Dedifferentiated amniotic fluid mesenchymal stem cell (primary cell): ENCODE measurements at regions not wholly inside any gene's neighbourhood (a gene's known extent, or its start where the extent isn't known, plus 50 kb on each side); places are given as distances from the start of the nearest gene placed in this dataset.
"Not testable (repeated sequence)": the region's sequence is repeated elsewhere in the genome, so short reads cannot be mapped to it uniquely, and the experiment has no call there.

Experiments
- DNase-seq: peaks from one replicate; pipeline ENCODE4 v3.0.0-alpha.2; 2016; ENCODE audit errors: extremely low spot score

DNA sequence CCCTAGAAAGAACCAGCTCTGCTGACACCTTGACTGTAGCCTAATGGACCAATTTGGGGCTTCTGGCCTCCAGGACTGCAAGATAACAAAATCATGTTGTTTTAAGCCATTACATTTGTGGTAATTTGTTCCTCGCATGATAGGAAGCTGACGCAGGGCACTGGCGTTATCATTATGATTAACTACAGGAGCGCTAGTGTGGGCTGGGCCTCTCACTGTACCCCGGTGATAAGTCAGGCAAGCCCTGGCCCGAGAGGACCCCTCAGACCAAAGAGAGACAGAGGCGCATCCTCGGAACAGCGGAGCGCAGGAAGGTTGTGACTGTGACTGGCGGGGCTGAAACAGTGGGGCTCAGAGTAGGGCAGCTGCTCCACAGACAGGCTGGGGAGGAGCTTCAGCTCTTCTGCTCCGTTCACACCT is 150.3 kb upstream of the CHST15 start:
- no peak for DNase-seq

DNA sequence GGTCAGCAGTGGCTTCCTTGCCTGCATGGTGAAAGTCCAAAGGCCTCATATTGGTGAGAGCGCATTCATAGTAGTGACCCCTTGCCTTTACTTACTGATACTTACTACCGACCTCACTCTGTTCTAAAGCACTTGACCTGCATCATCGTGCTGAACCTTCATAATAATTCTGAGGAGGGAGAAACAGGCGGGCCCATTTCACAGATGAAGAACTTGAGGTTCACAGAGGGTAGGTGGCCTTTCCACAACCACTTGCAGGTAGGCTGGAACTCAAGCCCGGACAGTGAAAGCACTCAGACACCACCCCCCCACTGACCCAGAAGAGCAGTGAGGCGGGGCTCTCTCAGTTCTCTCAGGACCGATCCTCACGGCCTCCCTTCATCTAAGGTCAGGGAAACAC is 149.4 kb upstream of the CHST15 start:
- DNase-seq, result no peak

- no peak for DNase-seq
Measured at GRCh38 chr10:124242365-124242764, 149.0 kb upstream of the CHST15 start.

GRCh38 chr10:124241510-124241909 is 148.1 kb upstream of the CHST15 start:
- not testable (repeated sequence) for DNase-seq

- DNase-seq, result no peak
Measured at GRCh38 chr10:124240839-124241291, 147.5 kb upstream of the CHST15 start.

- DNase-seq, result no peak
Measured at GRCh38 chr10:124239696-124240095, 146.3 kb upstream of the CHST15 start.

DNA sequence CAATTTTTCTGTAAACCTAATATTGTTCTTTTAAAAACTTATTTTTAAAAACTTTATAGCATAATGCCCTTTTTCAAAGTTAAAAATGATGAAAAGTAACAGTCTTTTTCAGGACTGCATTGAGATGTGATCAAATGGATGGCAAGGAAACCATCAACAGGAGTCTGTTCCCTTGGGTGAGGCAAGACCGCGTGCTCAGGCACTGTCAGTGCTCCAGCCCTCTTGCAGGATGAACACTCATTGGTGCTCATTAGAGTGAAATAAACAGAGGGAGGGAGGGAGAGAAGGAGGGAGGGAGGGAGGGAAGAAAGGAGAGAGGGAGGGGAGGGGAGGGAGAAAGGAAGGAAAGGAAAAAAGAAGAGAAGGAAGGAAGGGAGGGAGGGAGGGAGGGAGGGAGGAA is 145.7 kb upstream of the CHST15 start:
- no peak for DNase-seq

- DNase-seq, result no peak
Measured at GRCh38 chr10:124238367-124238766, 145.0 kb upstream of the CHST15 start.

DNA sequence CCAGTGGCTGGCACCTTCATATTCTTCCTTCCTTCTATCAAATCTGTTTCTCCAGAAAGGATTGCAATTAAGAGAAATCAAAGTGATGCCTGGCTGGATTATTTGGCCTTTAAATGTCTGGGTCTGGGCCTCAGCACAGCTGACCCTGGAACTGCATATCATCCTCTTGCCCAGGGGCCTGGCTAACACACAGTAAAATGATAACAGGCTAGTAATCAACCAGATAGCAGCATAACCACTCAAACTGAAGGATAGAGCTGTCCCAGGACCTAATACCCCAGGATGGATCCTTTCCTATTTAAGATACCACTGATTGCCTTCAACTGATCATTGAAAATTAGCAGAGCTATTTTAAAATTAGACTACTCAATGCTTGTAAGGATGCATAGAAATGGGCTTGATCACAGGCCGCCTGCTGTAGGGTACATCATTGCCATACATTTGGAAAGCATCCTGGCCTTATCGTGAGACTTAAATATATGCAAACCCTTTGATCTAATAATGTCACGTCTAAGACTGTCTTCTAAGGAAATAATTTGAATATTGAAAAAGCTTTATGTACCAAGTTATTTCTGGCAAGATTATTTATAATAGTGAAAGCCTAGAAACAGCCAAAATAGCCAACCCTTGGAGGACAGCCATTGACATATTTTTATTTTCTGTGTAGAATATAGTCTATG is 144.0 kb upstream of the CHST15 start:
- no peak for DNase-seq

DNA sequence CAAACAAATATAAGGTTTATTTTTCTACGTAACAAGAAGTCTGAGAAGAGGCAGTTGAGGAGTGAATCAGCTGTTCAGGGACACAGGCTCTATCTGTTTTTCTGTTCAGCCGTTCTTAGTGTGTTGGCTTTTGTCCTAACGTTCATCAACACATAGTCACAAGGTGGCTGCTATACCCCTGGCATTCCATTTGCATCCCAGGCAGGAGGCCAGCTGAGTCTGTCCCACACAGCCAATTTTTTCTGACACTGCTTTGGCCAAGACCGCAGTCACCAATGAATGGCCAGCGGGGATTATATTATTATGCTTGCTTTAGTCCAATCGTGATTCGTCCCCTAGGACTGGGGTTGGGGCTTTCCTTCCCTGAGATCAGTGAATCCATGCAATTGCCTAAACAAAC is 143.4 kb upstream of the CHST15 start:
- DNase-seq, result no peak

DNA sequence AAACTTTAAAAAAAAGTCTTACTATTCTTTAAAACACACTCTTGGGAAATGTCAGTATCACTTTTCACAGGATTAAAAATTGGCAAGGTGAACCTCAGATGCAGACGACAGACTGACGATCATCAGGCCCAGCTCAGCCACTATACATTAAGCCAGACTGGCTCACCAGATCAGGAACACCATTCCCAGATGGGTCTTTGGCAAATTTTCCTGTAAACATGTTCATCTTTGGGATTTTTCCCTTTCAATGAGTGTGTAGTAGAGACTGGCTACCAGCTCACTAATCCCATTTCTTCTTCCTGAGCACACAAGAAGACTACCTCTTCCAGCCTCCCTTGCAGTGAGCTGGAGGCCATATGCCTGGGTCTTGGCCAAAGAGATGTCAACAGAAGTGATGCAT is 142.7 kb upstream of the CHST15 start:
- no peak for DNase-seq

DNA sequence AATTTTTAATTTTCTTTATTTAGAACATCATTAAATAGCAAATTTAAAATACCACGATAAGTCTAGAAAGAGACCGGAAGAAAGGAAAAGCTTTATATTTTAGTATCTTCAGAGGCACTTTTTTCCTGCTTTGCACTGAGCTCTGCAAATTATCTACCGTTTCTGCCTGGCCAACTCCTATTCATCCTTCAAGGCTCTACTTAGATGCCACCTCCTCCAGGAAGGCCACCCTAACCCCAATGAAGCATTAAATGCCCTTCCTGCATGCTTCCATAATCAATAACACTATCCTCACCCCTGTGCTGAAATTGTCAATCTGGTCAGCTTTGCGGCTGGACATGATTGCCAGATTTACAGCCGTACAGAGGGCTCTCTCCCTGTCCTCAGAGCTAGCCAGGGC is 141.8 kb upstream of the CHST15 start:
- DNase-seq, result no peak

- DNase-seq, result no peak
Measured at GRCh38 chr10:124233546-124234138, 140.2 kb upstream of the CHST15 start.

DNA sequence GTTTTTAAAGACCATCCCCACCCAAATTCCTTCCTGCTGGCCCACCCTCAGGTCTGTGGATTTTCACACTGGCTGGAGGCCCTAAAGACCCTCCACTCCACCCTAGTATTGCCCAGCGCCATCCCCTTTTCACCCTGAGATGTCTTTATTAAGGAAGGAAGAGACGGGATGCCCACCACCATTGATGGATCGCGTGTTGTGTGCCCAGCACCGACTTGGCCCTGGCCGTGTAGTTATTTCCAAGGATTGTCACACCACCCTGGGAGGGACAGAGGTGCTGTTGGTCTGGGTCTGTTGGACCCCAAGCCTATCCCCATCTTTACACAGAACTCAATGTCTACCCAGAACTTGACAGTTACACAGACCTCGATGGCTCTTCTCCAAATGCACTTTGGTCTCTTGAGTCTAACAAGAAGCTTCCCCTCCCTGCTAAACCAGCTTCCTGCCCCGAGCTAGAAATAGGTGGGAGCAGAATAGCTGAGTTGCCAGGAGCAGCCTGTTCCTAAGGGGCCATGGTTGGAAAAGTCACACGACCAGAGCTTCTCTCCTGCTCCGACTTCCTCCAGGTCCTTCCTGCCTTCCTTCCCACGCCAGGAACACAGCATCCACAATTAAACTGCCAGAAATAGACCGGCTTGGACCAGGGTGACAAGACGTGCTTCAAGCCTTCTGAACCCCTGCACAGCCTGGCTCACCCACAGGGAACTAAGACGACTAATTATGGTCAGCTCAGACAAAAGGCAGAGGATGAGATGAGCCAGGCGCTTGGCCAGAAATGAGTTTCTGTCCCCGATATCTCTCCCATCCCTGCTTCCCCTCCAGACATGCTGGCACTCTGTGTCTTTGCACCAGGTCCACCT is 139.5 kb upstream of the CHST15 start:
- no peak for DNase-seq

- DNase-seq, result no peak
Measured at GRCh38 chr10:124231168-124232155, 138.1 kb upstream of the CHST15 start.

- DNase-seq, result no peak
Measured at GRCh38 chr10:124230635-124231167, 137.3 kb upstream of the CHST15 start.

DNA sequence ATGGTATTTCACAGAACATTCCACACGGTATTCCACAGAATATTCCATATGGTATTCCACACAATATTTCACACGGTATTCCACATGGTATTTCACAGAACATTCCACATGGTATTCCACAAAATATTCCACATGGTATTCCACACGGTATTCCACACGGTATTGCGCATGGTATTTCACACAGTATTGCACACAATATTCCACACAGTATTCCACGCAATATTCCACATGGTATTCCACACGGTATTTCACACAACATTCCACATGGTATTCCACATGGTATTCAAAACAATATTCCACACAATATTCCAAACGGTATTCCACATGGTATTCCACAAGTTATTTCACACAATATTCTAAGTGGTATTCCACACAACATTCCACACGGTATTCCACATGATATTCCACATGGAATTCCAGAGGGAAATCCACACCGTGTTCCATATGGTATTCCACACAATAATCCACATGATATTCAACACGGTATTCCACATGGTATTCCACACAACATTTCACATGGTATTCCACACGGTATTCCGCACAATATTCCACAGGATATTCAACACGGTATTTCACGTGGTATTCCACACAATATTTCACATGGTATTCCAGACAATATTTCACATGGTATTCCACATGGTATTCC is 136.7 kb upstream of the CHST15 start:
- DNase-seq, result no peak

DNA sequence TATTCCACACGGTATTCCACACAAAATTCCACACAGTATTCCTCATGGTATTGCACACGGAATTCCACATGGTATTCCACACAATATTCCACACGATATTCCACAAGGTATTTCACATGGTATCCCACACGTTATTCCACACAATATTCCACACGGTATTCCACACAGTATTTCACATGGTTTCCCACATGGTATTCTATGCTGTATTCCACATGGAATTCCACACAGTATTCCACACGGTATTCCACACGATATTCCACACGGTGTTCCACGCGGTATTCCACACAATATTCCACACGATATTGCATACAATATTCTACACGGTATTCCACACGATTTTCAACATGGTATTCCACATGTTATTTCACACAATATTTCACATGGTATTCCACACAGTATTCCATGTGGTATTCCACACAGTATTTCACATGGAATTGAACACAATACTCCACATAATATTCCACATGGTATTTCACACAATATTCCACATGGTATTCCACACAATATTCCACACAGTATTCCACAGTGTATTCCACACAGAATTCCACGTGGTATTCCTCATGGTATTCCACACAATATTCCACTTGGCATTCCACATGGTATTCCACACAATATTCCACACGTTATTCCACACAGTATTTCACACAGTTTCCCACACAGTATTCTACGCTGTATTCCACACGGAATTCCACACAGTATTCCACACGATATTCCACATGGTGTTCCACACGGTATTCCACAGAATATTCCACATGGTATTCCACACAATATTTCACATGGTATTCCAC is 136.0 kb upstream of the CHST15 start:
- DNase-seq, result no peak

DNA sequence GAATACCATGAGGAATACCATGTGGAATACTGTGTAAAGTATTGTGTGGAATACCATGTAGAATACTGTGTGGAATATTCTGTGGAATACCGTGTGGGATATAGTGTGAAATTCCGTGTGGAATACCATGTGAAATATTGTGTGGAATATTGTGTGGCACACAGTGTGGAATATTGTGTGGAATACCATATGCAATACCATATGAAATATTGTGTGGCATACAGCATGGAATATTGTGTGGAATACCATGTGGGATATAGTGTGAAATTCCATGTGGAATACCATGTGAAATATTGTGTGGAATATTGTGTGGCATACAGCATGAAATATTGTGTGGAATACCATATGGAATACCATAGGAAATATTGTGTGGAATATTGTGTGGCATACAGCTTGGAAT is 135.1 kb upstream of the CHST15 start:
- DNase-seq, result no peak

- DNase-seq, result no peak
Measured at GRCh38 chr10:124227988-124228387, 134.6 kb upstream of the CHST15 start.
